ENCODE measurements at regions not wholly inside any gene's neighbourhood (a gene's known extent, or its start where the extent isn't known, plus 50 kb on each side); places are given as distances from the start of the nearest gene placed in this dataset.
"Not testable (repeated sequence)": the region's sequence is repeated elsewhere in the genome, so short reads cannot be mapped to it uniquely, and the experiment has no call there.

- not testable (repeated sequence) for H3K9ac ChIP-seq (ENCODE audit: low read depth, low read length)
Measured at GRCh38 chr16:17735099-17735498, 264.3 kb upstream of the XYLT1 start.

DNA sequence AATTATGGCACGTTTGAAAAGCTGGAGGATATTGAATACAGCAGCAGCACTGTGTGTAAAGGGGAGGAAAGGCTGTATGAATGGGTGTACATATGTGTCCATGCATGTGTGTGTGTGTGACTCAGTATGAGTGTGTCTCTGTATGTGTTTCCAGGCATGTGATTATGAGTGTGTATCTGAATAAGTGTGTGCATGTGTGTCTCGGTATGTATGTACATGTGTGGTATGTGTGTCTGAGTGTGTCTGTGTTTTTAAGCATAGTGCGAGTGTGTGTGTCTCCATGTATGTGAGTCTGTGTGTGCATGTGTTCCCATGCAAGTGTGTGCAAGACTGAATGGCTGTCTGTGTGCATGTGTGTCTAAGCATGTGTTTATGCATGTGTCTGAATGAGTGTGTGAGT, 259.1 kb upstream of the XYLT1 start:
- Histone ChIP-seq H3K27me3 (ENCODE audit: insufficient read depth, low read length) (no peaks in the 10 kb centered on the region), H3K36me3 (ENCODE audit: insufficient read depth, low read length) (no peaks in the 10 kb centered on the region), H3K9ac (ENCODE audit: low read depth, low read length) (no peak overlapping the region), H3K4me1 (ENCODE audit: insufficient read depth, low read length) (no peaks in the 10 kb centered on the region), H3K9me3 (ENCODE audit: insufficient read depth, low read depth, low read length) (peaks cover 12% of the 10 kb centered on the region), H3K27ac (ENCODE audit: low read depth, low read length) (no peak overlapping the region), H3K4me3 (ENCODE audit: low read length) (no peak overlapping the region)
- 93% methylated on average over 3 of the region's 3 CpGs for WGBS

More at GRCh38 chr16:17735099-17735498, 264.3 kb upstream of the XYLT1 start:
- not testable (repeated sequence) for H3K27ac ChIP-seq (ENCODE audit: low read depth, low read length); H3K27me3 ChIP-seq (ENCODE audit: insufficient read depth, low read length); H3K4me3 ChIP-seq (ENCODE audit: low read length); H3K36me3 ChIP-seq (ENCODE audit: insufficient read depth, low read length); H3K4me1 ChIP-seq (ENCODE audit: insufficient read depth, low read length)
- WGBS, result 92% methylated on average over 3 of the region's 3 CpGs
- H3K9me3 ChIP-seq (ENCODE audit: insufficient read depth, low read depth, low read length), result peaks cover 12% of the 10 kb centered on the region

DNA sequence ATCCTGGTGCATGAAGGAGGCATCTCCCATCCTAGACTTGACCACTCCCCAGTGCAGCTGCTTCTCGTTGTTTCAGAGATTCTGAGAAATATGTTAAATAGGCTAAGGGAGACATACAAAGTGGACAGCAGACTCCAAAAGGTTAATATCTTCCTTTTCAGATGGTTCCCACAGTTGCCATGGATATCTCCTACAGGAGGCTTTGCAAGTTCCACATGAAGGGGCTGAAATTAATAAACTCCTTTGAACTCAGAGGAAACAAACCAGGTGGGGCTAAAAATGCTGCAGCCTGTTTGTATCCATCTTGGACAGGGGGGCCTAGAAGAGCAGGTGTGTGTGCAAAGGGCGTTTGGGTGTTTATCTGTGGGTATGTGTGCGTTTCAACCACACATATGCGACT, 257.4 kb upstream of the XYLT1 start:
- Histone ChIP-seq H3K4me3 (ENCODE audit: low read length) (no peak overlapping the region), H3K27ac (ENCODE audit: low read depth, low read length) (no peak overlapping the region), H3K4me1 (ENCODE audit: insufficient read depth, low read length) (no peaks in the 10 kb centered on the region; the same call in 1 of the 2 replicates), H3K9ac (ENCODE audit: low read depth, low read length) (no peak overlapping the region), H3K9me3 (ENCODE audit: insufficient read depth, low read depth, low read length) (peaks cover 9% of the 10 kb centered on the region), H3K27me3 (ENCODE audit: insufficient read depth, low read length) (no peaks in the 10 kb centered on the region), H3K36me3 (ENCODE audit: insufficient read depth, low read length) (no peaks in the 10 kb centered on the region)
- WGBS, result 94% methylated on average over 3 of the region's 4 CpGs

DNA sequence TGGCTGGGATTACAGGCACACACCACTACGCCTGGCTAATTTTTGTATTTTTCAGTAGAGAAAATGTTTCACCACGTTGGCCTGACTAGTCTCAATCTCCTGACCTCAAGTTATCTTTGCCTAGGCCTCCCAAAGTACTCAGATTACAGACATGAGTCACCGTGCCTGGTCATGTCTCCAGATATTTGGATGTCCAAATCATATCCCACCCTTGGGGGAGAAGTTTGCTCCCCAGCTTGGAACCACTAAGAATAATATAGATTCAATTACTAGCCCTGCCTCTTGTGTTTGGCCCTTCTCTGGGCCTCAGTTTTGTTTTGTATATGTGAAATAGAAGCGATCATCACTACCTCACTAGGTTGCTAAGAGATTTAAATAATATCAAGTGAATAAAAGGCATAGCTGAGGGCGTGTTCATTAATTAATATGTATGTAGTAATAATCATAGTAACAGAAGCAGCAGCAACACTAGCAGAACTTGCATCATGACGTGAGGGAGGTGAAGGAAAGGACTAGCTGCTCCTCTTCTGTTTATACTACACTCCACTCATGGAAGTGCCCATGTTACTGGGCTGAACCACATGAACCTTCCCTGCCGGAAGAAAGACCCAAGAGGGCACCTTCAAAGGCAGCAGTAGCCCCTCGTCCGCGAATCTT, 253.6 kb upstream of the XYLT1 start:
- no peaks in the 10 kb centered on the region for H3K9me3 ChIP-seq (ENCODE audit: insufficient read depth, low read depth, low read length)
- WGBS, result 93% methylated on average over 8 of the region's 10 CpGs
- no peaks in the 10 kb centered on the region for H3K36me3 ChIP-seq (ENCODE audit: insufficient read depth, low read length)
- H3K27ac ChIP-seq (ENCODE audit: low read depth, low read length), result no peak overlapping the region
- H3K4me1 ChIP-seq (ENCODE audit: insufficient read depth, low read length), result no peaks in the 10 kb centered on the region; the same call in 1 of the 2 replicates
- H3K4me3 ChIP-seq (ENCODE audit: low read length), result no peak overlapping the region
- no peaks in the 10 kb centered on the region for H3K27me3 ChIP-seq (ENCODE audit: insufficient read depth, low read length)
- H3K9ac ChIP-seq (ENCODE audit: low read depth, low read length), result no peak overlapping the region

DNA sequence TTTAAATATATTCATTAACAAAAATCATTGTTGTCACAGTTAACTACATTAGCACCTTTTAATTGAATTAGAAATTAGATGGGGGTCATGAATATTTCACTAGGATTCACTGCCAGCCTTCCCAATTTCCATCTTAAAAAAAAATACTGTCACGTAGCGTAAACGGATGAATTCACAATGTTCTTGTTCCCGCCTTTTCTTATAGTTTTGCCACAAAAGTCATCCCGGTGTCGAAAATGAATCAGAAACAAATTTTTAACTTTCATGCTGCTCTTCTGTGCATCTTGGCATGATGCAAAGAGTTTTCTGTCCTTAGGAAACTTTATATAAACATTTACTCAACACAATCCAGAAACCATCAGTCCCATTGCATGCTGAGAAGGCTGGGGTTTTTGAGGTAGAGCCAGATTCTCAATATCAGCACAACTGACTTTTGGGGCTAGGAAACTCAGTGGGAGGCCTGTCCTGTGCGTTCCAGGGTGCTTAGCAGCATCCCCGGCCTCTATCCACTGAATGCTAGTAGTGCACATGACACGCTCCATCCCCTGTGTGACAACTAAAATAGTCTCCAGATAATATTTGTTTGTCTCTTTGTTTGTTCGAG, 252.9 kb upstream of the XYLT1 start:
- H3K4me3 ChIP-seq (ENCODE audit: low read length), result no peak overlapping the region
- 89% methylated on average over 10 of the region's 10 CpGs for WGBS

DNA sequence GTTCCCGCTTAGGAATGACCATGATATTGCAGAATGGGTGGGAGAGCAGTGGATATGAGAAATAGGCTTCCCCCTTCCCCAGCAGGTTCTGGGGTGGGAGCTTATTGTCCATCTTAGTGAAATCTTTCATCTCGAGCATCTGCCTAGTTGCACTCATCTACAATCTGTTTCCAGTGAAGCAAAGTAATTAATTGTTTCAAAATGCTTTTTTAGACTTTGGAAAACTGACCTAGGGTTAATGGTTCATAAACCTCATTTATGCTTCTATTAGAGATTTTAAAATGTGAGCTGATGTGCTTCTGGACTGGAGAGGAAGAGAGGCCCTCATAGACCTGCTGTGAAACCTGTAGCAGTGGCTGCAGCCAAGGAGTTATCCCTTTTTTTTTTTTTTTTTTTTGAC, 247.7 kb upstream of the XYLT1 start:
- Histone ChIP-seq H3K36me3 (ENCODE audit: insufficient read depth, low read length) (no peaks in the 10 kb centered on the region), H3K27ac (ENCODE audit: low read depth, low read length) (no peak overlapping the region), H3K4me3 (ENCODE audit: low read length) (no peak overlapping the region), H3K9ac (ENCODE audit: low read depth, low read length) (no peak overlapping the region), H3K27me3 (ENCODE audit: insufficient read depth, low read length) (no peaks in the 10 kb centered on the region), H3K9me3 (ENCODE audit: insufficient read depth, low read depth, low read length) (peaks cover 3% of the 10 kb centered on the region), H3K4me1 (ENCODE audit: insufficient read depth, low read length) (no peaks in the 10 kb centered on the region; the same call in 1 of the 2 replicates)
- WGBS, result 77% methylated on average over 2 of the region's 2 CpGs

More for the DNA sequence above, 252.9 kb upstream of the XYLT1 start:
- no peak overlapping the region for H3K9ac ChIP-seq (ENCODE audit: low read depth, low read length)
- H3K4me1 ChIP-seq (ENCODE audit: insufficient read depth, low read length), result no peaks in the 10 kb centered on the region; the same call in 1 of the 2 replicates
- no peaks in the 10 kb centered on the region for H3K27me3 ChIP-seq (ENCODE audit: insufficient read depth, low read length)
- H3K9me3 ChIP-seq (ENCODE audit: insufficient read depth, low read depth, low read length), result no peaks in the 10 kb centered on the region
- H3K27ac ChIP-seq (ENCODE audit: low read depth, low read length), result no peak overlapping the region
- H3K36me3 ChIP-seq (ENCODE audit: insufficient read depth, low read length), result no peaks in the 10 kb centered on the region

DNA sequence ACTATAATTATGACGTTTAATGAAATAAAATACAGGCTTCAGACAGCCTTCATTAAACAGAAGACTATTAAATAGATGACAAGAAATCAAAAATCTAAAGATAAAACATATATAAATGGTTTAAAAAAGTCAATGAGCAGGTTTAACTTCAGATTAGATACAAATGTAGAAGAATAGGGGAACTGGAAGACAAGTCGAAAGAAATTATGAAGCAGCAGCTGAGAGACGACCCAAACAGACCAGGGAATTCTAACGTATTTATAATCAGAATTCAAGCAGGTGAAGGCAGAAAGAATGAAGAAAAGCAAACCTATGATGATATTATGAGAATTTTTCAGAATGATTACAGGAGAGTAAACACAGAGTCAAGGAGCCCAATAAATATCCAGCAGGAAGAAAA, 235.1 kb upstream of the XYLT1 start:
- 0 out of 2 replicates have a peak, but pooled peaks cover 2% of the 10 kb centered on the region for H3K9me3 ChIP-seq (ENCODE audit: insufficient read depth, low read depth, low read length)
- 97% methylated on average over 3 of the region's 4 CpGs for WGBS
- H3K27me3 ChIP-seq (ENCODE audit: insufficient read depth, low read length), result no peaks in the 10 kb centered on the region
- H3K4me1 ChIP-seq (ENCODE audit: insufficient read depth, low read length), result no peaks in the 10 kb centered on the region
- no peaks in the 10 kb centered on the region for H3K36me3 ChIP-seq (ENCODE audit: insufficient read depth, low read length)
- no peak overlapping the region for H3K9ac ChIP-seq (ENCODE audit: low read depth, low read length)
- H3K27ac ChIP-seq (ENCODE audit: low read depth, low read length), result no peak overlapping the region
- H3K4me3 ChIP-seq (ENCODE audit: low read length), result no peak overlapping the region

DNA sequence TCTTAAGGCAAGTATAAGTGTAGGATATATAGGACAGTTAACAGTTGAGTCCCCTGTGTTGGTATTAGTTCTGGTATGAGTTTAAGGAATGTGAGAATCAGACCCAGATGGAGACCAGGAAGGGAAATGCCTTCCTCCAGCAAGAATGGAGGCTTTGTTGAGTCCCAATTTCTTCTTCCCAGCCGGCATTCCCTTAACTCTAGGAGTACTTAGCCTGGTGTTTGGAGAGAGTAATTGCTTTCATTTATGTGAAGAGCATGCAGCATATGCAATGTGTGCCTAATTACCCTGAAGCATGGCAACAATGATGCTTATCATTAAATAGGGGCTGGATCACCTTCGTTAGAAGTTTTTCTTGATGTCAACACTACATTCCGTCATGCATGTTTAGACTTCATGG, 225.9 kb upstream of the XYLT1 start:
- 94% methylated on average over 3 of the region's 3 CpGs for WGBS
- H3K27ac ChIP-seq (ENCODE audit: low read depth, low read length), result no peak overlapping the region
- H3K27me3 ChIP-seq (ENCODE audit: insufficient read depth, low read length), result no peaks in the 10 kb centered on the region
- H3K9me3 ChIP-seq (ENCODE audit: insufficient read depth, low read depth, low read length), result no peaks in the 10 kb centered on the region
- no peaks in the 10 kb centered on the region for H3K4me1 ChIP-seq (ENCODE audit: insufficient read depth, low read length)
- no peak overlapping the region for H3K4me3 ChIP-seq (ENCODE audit: low read length)
- no peak overlapping the region for H3K9ac ChIP-seq (ENCODE audit: low read depth, low read length)
- no peaks in the 10 kb centered on the region for H3K36me3 ChIP-seq (ENCODE audit: insufficient read depth, low read length)

DNA sequence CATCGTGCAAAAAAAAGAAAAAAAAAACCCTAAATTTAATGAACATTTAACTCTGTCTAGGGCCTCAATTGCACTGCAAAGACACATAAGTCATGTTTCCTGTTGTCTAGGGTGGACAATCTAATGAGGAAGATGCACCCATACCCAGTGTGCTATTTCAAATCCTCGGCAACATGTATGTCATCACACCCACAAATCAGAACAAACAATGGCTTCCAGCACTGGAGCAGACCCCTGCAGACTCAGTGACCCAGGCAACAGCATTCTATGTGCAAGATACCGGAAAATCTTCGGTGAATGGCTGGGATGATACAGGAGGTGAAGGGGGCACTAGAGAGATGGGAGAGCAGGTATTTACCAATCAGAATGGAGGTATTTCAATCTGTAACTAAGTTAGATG, 221.7 kb upstream of the XYLT1 start:
- no peaks in the 10 kb centered on the region for H3K4me1 ChIP-seq (ENCODE audit: insufficient read depth, low read length)
- no peaks in the 10 kb centered on the region for H3K9me3 ChIP-seq (ENCODE audit: insufficient read depth, low read depth, low read length)
- no peak overlapping the region for H3K27ac ChIP-seq (ENCODE audit: low read depth, low read length)
- no peak overlapping the region for H3K4me3 ChIP-seq (ENCODE audit: low read length)
- 94% methylated on average over 4 of the region's 4 CpGs for WGBS
- no peaks in the 10 kb centered on the region for H3K36me3 ChIP-seq (ENCODE audit: insufficient read depth, low read length)
- no peak overlapping the region for H3K9ac ChIP-seq (ENCODE audit: low read depth, low read length)
- H3K27me3 ChIP-seq (ENCODE audit: insufficient read depth, low read length), result no peaks in the 10 kb centered on the region

DNA sequence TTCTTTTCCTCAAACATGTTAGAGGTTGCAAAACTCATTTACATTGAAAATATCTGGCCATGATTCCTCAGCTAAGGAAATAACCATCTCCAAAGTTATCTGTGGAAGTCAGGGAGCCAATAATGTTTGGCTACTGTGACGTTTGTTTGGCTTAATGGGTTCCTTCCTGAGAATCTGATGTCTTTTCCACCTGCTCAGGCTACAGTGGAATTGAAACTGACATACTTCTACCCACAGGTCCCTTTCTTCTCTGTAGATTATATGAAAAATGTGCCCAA, 221.1 kb upstream of the XYLT1 start:
- H3K27ac ChIP-seq (ENCODE audit: low read depth, low read length), result no peak overlapping the region
- no peaks in the 10 kb centered on the region for H3K9me3 ChIP-seq (ENCODE audit: insufficient read depth, low read depth, low read length)
- H3K4me1 ChIP-seq (ENCODE audit: insufficient read depth, low read length), result no peaks in the 10 kb centered on the region
- no peak overlapping the region for H3K4me3 ChIP-seq (ENCODE audit: low read length)
- H3K36me3 ChIP-seq (ENCODE audit: insufficient read depth, low read length), result no peaks in the 10 kb centered on the region
- WGBS, result 80% methylated on average over 1 of the region's 1 CpG
- H3K27me3 ChIP-seq (ENCODE audit: insufficient read depth, low read length), result no peaks in the 10 kb centered on the region
- no peak overlapping the region for H3K9ac ChIP-seq (ENCODE audit: low read depth, low read length)

DNA sequence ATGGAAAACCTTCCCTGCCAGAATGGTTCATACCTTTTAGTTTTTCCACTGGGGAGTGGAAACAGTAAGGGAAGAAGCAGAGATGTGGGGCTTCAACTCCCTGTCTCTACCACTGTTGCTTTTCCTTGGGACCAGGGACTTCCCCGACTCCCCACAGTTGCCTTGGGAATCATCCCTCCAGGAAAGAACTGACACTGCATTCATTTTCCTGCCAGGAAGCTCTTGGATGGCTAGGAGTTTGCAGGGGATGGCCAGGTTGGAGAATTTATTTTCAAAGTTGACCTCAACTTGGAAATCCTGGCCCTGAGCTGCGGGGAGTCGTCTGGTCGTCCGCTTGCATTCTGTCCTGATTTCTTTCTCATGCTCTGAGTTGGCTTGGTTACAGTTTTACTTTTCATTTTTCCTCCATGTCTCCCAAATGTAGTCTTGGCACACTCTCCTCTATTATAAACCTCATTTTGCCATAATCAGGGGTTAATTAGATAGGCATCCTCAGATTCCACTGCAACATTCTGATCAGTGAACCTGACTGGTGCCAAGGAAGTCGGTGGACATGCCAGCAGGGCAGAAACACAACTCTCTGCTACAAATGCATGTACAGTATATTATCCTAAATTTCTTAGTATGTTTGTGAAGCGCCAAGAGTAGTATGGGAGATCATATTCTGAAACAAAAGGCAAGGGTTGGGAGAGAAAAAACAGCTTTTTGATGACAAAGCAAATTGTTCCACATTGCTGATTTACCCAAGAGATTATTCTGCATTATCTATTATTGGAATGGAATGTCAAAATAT, 220.5 kb upstream of the XYLT1 start:
- 97% methylated on average over 7 of the region's 7 CpGs for WGBS
- Histone ChIP-seq H3K27me3 (ENCODE audit: insufficient read depth, low read length) (no peaks in the 10 kb centered on the region), H3K4me1 (ENCODE audit: insufficient read depth, low read length) (no peaks in the 10 kb centered on the region), H3K27ac (ENCODE audit: low read depth, low read length) (no peak overlapping the region), H3K9me3 (ENCODE audit: insufficient read depth, low read depth, low read length) (no peaks in the 10 kb centered on the region), H3K9ac (ENCODE audit: low read depth, low read length) (no peak overlapping the region), H3K36me3 (ENCODE audit: insufficient read depth, low read length) (no peaks in the 10 kb centered on the region), H3K4me3 (ENCODE audit: low read length) (no peak overlapping the region)
